NCI-H146 (cell line): ENCODE measurements at regions not wholly inside any gene's neighbourhood (a gene's known extent, or its start where the extent isn't known, plus 50 kb on each side); places are given as distances from the start of the nearest gene placed in this dataset.

Experiments used
- DNase-seq: peaks from one replicate; lab custom pipeline; 2025; lab: John Stamatoyannopoulos, UW

DNA sequence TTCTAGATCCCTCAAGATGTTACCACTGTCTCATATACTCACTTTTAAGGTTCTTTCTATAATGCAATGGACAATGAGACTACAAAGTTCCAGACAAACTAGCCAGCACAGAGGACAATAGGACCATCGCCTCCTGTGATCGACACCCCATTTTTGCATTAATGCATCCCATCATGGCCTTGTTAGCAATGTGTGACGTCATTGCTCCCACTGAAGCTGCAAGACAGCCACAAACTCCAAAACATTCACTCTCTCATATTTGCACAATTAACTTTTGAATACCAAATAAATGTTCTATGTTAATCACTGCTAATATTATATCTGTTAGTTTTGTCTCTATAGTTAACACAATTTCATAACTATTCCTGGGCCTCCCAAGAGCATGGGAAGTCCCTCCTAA is 88.8 kb upstream of the TMEM72 start:
- DNase-seq, result no peak

DNA sequence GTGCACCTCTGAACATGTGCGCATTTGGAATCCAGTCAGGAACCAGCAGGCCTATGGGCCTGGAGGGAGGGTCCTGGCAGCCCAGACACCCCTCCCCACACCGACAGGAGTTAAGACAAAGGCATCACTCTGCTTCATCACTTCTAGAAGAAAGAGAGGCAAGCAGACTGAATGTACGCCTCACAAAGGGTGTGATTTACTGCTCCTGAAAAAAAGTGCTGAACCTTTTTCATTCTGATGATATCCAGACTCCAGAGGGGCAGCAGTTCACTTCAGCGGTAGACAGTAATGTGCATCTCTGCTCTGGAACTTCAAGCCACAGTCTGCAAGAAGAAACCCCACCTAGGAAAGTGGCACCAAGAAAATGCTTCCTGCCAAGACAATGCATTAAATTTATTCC is 88.2 kb upstream of the TMEM72 start:
- no peak for DNase-seq

DNA sequence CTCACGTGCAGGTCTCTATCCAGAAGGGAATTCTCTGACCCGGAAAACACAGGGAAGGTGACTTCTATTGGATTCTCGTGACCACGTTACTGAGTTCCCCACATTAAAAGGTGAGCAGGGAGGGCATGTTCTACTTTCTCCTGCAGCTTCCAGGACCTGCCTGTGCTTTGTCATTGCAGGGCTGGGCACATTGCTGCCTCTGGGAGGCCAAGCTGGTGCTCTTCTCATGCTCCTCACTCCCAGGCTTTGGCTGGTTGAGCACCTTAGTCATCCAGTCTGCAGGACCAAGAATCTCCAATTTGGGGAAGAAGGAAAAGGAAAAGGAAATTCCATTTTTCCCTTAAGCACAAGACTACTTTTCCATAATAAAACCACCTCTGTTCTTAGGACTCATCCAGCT is 86.5 kb upstream of the TMEM72 start:
- no peak for DNase-seq

DNA sequence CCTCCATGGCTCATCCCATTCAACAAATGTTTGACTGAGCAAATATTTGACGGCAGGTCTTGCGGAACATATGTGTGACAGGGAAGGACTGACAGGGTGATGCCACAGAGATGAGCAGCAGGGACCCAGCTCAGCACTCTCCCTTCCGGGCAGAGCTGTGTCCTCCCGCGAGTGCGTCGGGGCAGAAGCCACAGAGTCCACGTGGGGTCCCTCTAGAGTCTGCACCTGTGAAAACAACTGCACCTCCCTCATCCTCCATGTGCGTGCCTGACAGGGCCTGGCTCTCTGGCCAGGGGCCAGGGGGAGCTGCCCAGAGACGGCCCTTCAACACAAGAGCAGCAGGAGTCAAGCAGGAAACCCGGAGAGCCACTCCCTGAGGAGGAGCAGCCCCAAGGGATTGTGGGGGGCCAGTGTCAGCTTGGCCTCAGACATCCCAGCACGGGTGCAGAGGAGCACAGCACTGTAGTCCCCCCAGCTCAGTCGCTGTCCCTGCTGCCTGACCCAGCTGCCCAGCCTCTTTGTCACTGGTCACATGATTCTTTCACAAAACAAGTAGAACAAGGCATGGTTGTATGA is 83.6 kb upstream of the TMEM72 start:
- no peak for DNase-seq

DNA sequence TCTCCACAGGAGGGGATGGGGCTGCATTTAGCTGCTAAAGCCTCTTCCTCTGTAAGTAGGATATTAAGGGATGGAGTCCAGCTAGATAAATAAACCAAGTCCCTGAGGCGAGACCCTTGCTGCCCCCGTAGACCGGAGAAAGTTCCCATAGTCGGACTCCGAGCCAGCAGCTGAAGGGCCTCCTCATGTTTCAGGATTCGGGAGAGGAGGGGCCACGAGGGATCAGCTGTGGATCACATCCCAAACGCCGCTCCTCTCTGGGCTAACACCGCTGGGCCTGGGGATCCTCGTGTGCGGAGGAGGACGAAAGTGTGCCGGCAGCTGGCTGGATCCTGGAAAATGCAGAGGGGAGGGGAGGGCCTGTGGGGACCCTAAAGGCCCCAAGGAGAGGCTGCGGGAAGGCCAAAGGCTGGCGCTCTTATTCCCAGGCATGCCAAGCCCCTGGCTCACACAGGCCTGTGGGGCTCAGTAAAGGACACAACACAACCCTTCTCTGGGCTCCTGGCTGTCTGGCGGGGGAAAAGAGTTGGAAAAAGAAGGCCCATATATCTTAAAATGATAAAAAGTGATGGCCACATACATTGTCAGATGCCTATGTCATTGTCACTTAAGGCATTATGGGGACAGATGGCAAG is 82.5 kb upstream of the TMEM72 start:
- no peak for DNase-seq

DNA sequence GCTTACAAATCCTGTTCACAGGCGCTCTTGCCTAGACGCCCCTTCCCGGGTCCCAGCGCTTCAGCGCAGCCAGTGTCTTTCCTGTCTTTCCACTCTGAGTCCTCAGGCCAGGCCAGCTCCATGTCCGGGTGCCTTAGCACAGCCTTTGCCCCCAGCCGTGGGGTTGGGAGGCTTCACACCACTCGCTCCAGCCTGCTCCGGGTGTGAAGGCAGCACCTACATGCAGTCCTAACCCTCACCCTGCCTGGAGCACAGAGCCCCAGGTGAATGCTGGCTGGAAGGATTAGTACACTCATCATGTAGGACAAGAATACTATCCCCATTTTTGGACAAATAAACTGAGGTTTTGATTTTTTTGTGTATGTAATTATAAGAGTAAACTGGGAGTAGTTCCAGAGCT is 81.7 kb upstream of the TMEM72 start:
- no peak for DNase-seq

DNA sequence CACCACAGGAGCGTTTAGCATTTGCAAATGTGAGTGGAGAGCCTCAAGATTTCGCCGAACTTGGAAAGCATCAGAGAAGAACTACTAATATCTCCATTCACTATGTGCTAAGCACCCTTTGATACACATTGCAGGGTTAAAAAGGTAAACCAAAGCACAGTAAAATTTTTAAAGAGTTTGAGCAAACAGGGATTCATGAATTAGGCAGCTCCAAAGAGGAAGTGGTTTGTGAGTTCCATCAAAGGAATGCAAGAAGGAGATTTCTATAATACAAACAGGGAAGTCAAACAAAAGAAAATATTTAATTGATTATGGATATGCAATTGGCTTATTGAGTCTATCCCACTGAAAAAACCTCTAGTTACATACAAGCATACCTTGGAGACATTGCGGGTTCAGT is 81.1 kb upstream of the TMEM72 start:
- no peak for DNase-seq

DNA sequence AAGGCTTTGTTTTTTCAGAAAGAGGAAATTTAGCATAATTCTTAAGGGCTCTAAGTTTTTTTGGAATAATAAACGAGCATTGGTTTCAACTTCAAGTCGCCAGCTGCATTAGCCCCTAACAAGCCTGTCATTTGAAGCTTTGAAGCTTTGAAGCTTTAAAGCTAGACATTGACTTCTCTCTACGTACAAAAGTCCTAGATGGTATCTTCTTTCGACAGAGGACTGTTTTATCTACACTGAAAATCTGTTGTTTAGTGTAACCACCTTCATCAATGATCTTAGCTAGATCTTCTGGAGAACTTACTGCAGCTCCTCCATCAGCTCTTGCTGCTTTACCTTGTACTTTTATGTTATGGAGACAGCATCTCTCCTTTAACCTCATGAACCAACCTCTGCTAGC is 79.6 kb upstream of the TMEM72 start:
- DNase-seq, result no peak

DNA sequence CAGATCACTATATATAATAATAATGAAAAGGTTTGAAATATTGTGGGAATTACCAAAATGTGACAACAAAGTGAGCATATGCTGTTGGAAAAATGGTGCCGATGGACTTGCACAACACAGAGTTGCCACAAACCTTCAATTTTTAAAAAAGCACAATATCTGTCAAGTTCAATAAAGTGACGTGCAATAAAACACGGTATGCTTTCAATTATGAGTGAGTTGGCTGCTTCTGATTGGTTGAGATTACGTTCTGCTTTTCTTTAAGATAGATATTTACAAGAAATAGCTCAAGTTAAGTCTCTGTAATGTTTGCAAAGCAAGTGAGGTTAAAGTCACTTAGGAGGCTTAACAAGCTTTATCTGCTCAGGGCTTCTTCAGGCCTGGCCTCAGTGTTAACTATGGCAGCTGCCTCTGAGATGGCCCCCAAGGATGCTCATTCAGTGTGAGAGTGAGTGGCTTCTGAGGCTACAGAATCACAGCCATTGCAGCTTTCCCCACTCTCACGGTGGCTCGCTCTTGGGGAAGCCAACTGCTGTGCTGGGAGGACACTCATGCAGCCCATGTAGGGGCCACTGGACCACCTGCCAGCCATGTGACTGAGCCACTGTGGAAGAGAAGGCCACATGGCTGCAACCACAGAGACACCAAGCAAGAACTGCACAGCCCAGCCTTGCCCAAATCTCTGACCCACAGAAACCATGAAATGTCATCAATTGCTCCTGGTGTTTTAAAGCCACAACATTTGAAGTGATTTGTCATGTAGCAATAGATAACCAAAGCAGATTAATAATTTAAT is 78.3 kb upstream of the TMEM72 start:
- DNase-seq, result no peak

DNA sequence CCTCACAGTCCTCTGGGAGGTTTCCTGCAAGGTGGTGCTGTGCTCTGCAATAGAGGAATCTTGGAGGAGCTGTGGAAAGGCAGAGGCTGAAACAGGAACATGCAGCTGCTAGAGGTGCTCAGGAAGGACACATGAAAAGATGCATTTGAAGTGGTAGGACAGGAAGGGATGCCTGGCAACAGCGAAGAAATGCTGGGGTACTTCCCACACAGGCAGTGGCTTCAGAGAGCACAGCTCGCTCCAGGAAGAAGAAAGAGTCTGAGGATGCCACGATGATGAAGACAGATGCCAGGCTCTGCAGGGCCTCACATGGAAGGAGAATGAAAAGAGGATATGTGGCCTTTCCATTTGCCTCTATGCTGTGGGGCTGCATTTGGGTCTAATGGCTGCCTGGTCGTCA is 77.0 kb upstream of the TMEM72 start:
- no peak for DNase-seq

DNA sequence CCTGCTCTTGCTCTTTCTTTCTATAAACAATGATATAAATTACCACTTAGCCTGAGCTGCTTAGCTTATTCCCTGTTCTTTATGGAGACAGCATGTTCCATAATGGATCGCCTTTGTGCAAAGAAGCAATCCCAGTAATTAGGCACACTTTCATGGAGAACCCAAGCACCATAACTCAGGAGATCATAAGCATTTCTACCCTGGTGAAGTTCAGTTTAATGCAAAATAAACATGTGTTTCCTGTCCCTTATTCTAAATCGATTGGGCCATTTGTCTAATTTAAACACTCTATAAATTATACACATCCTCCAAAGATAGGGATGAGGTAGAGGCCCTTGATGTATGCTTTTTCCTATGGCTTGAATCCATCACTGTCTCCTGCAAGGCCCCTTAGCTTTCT is 75.8 kb upstream of the TMEM72 start:
- no peak for DNase-seq

DNA sequence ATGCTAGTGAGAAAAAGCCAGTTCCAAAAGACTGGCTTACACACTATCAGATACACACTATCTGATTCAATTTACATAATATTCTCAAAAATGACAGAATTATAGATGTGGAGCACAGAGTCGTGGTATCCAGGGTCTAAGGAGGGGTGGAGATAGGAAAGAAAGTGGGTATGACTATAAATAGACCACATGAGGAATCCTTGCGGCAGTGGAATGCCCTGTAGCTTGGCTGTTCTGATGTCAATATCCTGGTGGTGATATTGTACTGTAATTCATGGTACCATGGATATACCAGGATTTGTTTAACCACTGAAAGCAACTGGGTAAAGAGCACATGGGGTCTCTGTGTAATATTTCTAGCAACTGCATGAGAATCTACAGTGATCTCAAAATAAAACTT is 67.7 kb upstream of the TMEM72 start:
- DNase-seq, result no peak

DNA sequence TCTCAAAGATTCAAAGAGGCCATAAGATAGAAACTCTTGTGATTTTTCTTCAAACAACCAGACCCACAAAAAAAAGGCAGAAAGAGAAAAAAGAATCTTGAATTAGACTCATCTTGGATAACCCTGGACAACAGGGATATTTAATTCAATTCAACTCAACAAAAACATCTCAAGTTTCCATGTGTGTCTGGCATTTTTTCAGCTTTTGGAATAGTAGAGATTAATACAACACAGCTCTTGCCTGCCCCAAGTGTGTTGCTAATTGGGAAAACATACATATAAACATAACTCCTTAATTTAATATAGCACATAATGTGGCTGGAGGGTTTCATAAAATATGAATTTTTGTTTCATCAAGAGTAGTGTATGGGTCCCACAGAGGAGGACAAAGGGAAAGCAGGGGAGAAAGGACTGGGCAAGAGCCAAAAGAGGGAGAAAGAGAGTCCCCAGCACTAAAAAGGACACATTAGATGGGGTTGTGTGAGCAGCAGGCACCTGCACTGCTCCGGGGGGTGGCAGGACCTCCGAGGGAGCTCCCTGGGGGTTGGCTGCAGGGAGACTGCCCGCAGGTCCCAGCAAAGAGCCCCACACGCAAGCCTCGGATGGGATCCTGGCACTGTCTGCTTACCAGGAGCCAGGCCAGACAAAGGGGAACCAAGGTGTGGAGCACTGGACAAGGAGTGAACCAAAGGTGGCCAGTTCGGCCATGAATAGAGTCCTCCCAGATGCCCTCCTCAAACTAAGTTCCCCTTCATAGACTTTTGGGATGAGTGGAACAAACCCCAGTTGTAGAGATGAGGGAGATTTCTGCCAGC is 65.6 kb upstream of the TMEM72 start:
- no peak for DNase-seq

DNA sequence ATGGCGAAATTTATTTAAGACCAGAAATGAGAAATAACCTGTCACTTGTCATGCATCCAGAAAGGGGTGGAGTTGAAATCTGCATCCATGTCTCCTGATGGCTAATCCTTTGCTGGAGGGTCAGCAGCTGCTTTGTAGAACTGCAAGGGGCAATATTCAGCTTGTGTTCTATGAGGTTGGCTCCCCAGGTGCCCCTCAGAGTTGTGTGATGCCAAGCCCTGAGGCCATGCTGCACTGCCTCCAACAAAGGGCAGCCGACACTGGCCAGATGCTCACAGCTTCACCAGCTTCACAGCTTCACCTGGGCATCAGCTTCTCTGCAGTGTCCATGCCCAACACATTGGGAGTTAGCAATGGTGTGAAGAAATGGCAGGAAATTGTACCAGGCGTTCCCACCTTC is 64.0 kb upstream of the TMEM72 start:
- DNase-seq, result no peak

DNA sequence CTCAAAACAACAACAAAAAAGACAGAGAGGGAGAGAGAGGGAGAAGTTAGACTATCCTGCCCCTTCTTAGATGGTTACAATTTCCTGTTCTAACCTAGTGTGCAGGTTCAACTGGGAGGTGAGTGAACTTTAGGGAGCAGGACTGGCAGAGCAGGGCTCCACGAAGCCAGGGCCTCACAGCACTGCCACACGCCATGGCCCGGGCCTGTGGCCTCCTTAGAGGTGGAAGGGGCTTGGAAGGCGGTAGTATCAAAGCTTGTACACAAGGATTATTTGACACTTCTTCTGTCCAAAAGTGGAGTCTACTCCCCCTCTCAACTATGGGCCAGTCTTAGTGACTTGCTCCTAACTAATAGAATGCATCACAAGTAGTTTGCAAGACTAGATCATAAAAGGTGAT is 62.9 kb upstream of the TMEM72 start:
- DNase-seq, result no peak

DNA sequence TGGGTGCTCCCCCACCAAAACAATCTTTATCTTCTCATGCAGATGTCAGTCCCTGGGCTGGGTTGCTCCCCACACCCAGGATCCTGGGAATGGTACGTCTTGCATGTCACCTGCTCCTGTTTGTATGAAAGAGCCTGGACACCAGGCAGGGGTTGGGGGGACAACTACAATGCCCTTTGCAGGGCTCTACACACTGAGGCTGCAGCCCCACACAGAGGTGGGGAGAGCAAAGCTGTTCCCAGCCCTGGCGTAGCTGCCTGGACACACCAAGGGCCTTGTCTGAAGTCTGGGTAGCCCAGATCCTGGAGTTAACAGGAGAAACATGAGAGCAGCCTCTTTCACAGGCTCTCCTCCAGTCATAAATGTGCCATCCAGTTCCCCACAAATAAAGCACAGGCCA is 61.2 kb upstream of the TMEM72 start:
- DNase-seq, result no peak

DNA sequence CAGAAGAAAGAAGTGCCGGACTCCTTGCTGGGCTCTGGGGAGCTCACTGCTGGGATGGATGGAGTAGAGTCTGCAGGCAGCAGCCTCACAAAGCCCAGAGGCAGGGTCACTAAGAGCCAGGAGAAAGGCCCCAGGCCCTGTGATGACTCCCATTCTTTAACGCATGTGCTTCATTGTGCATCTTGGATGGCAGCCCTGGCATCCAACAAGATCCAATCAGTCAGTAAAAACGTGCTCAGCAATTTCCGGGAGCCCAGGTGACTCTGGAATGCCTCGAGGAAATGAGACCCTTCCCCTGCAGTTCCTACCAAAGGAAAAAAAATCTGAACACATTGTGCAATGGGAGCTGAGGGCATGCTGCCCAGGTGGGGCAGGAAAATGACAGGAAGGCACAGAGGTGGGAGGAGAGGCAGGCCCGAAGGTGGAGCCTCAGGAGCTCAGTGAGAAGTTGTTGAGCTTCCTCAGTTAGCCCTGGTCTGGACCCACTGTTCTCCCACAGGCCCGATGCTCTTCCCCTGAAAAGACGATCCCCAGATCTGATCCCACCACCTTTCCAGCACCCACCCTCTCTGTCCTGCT is 60.7 kb upstream of the TMEM72 start:
- no peak for DNase-seq

DNA sequence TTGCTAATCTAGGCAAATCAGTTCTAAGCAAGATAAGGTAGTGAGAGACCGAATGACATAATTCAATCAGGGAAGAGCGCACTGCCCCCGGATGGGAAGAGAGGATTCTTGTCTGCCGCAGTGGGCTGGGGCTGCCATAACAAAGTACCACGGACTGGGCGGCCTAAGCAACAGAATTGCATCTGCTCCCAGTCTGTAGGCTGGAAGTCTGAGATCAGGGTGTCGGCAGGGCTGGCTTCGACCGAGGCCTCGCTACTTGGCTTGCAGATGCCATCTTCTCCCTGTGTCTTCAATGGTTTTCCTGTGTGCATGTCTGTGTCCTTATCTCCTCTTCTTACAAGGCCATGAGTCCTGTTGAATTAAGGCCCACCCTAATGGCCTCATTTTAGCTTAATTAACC is 59.7 kb upstream of the TMEM72 start:
- no peak for DNase-seq

DNA sequence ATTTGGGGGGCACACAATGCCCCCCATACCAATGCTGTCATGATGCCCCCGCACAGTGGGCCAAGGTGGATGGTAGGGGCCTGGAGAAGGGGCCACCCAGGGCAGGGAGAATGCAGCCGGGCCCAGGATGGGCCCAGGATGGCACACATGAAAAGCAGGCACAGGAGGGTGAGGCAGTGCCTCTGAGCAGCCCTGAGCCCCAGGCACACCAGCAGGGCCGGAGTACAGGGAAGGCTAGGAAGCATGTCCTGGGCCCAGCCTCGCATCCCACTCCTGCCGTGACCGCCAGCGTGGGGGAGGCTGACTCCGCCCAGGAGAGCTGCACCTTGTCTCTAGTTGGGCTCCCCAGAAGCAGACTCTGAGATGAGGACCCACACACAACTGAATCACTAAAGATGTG is 59.3 kb upstream of the TMEM72 start:
- no peak for DNase-seq

DNA sequence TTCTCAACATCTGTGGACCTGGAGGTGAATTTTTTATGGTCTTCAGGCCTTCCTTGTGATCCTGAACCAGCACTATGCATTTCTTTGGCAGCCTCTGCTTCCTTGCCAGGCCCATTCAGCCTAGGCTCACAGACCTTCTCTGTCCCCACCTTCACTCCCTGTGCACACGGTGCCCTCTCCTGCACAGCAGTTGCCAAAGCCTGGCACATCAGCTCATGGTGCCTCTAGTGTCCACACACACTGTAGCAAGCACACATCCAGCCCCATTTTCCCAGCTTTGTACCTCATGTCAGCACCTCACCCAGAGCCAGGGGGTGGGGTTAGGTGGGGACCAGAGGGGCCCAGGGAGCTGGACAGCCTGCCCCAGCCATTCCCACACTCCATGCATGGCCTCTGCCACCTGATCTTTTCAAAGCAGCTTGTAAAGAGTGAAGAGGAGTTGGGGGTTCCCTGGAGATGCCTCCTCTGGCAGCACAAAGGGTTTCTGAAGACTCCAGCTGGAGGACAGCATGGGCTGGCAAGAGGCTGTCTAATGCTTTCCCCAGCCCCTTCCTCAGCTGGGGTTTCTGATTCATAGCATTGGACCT is 57.9 kb upstream of the TMEM72 start:
- no peak for DNase-seq

DNA sequence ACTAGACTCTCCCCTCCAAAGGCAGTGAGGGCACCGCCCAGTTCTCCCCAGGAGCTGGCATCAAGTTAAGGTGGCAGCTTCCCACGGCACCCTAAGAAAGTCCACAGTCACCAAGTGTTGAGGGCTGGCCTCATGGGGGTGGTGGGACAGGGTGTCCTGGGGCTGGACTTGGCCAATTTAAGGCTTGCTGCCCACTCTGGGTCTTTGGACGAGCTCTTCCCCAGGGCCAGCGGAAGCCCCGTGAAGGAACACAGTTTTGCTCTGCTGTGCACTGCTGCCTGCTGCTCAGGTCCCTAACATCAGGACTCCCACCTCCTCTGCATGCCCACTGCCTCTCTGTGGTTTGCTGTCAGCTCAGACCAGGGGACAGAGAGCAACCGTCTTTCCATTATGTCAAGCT is 57.3 kb upstream of the TMEM72 start:
- DNase-seq, result no peak

DNA sequence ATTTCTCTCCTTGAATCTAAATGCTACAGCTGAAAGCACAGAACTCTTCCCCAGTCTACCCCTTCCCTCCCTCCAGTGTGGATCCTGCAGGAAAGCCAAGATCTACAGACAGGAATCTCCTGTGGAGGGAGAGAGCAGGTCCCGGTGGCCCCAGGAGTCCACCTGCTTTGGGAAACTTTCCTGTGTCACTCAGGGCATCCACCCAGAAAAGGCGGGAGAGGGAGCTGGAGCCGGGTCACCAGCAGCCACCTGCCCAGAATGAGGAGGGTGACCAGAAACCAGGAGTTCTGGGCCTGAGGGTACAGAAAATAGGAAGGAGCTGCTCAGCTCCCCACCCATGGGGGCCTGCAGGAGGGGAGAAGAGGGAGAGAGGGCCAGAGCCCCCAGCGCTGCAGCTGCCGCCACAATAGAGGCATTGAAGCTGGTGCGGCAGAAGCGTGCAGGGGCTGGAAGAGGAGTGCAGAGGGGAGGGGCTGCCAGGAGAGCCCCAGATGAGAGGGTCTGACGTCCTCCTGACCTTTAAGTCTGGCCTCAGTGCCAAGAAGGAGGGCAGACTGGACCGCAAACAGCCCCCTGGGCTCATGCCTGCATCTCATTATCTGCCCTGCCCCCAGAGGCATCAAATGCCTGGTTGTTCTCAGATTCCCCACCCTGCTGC is 56.3 kb upstream of the TMEM72 start:
- no peak for DNase-seq
